ENCODE measurements at regions not wholly inside any gene's neighbourhood (a gene's known extent, or its start where the extent isn't known, plus 50 kb on each side); places are given as distances from the start of the nearest gene placed in this dataset.
"Not testable (repeated sequence)": the region's sequence is repeated elsewhere in the genome, so short reads cannot be mapped to it uniquely, and the experiment has no call there.

DNA sequence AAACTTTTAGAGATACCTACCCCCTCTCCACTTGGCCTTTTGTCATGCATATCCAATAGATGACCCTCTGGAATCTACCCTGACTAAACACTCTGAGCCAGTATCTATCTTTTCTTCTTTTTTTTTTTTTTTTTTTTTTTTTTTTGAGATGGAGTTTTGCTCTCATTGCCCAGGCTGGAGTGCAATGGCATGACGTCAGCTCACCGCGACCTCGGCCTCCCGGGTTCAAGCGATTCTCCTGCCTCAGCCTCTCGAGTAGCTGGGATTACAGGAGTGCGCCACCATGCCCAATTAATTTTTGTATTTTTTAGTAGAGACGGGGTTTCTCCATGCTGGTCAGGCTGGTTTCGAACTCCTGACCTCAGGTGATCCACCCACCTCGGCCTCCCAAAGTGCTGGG lies 50.8 kb upstream of the GRIN2B start:
- not testable (repeated sequence) for TF ChIP-seq POLR2A (IDR thresholded peaks at IDR 0.05; ENCODE audit: low read length); GATA1 (IDR thresholded peaks at IDR 0.05; ENCODE audit: low read depth, low read length)
